DND-41 (cell line): ENCODE measurements at regions not wholly inside any gene's neighbourhood (a gene's known extent, or its start where the extent isn't known, plus 50 kb on each side); places are given as distances from the start of the nearest gene placed in this dataset.
"Not testable (repeated sequence)": the region's sequence is repeated elsewhere in the genome, so short reads cannot be mapped to it uniquely, and the experiment has no call there.

Experiments used
- ATAC-seq: fragments of 200-7000 bp; cut with Tn5 transposase; 3 replicates; pipeline ENCODE4 v1.9.1; 2021; ENCODE audit warnings: low read depth; ENCODE audit not compliant: insufficient read depth
- DNase-seq: peaks from one replicate; pipeline ENCODE4 v3.0.0-alpha.2; 2020
- H2AFZ ChIP-seq: 2 replicates; pipeline ENCODE4 v1.6.0; 2012; ENCODE audit warnings: low read depth, low read length
- H3K27ac ChIP-seq: 2 replicates; pipeline ENCODE4 v1.5.1; 2012; ENCODE audit warnings: low read length, inconsistent platforms
- H3K27me3 ChIP-seq: fragments of 200-600 bp; sonication (generic); 2 replicates; pipeline ENCODE4 v1.6.0; 2012; ENCODE audit warnings: low read length, mild to moderate bottlenecking, inconsistent platforms; ENCODE audit not compliant: insufficient read depth, poor library complexity
- H3K36me3 ChIP-seq: 2 replicates; pipeline ENCODE4 v1.5.1; 2012; ENCODE audit warnings: low read length, inconsistent platforms; ENCODE audit not compliant: insufficient read depth
- H3K4me1 ChIP-seq: 2 replicates; pipeline ENCODE4 v1.5.1; 2012; ENCODE audit warnings: mild to moderate bottlenecking, low read length; ENCODE audit not compliant: insufficient read depth
- H3K4me2 ChIP-seq: 2 replicates; pipeline ENCODE4 v1.6.0; 2012; ENCODE audit warnings: mild to moderate bottlenecking, moderate library complexity, low read length, inconsistent platforms; ENCODE audit not compliant: insufficient read depth
- H3K4me3 ChIP-seq, 2 experiments: fragments of 200-600 bp in 1 of 2; shearing (Covaris generic) in 1 of 2; 2 replicates each; pipeline ENCODE4 v1.5.1; 2012 to 2016; ENCODE audit warnings: inconsistent platforms in 2 of 2, low read length in 2 of 2, mild to moderate bottlenecking in 2 of 2, low read depth in 1 of 2, moderate library complexity in 1 of 2
- H3K79me2 ChIP-seq: 2 replicates; pipeline ENCODE4 v1.6.0; 2012; ENCODE audit warnings: low read length, inconsistent platforms; ENCODE audit not compliant: insufficient read depth
- H3K9ac ChIP-seq: 2 replicates; pipeline ENCODE4 v1.6.0; 2012; ENCODE audit warnings: low read depth, mild to moderate bottlenecking, inconsistent platforms, low read length, moderate library complexity
- H3K9me3 ChIP-seq: 2 replicates; pipeline ENCODE4 v1.5.1; 2012; ENCODE audit warnings: low read length, moderate library complexity, mild to moderate bottlenecking, inconsistent platforms; ENCODE audit not compliant: insufficient read depth, severe bottlenecking
- H4K20me1 ChIP-seq: 2 replicates; pipeline ENCODE4 v1.6.0; 2012; ENCODE audit warnings: low read length; ENCODE audit not compliant: insufficient read depth
- EZH2 ChIP-seq: IDR thresholded peaks from 3 replicates; pipeline ENCODE4 v1.6.1; 2012; ENCODE audit warnings: borderline replicate concordance, low read depth, mild to moderate bottlenecking, moderate library complexity, low read length, inconsistent platforms; ENCODE audit not compliant: severe bottlenecking
- TF ChIP-seq, protein P1 (sequence below): IDR thresholded peaks from 2 replicates; pipeline ENCODE4 v1.5.1; 2012; ENCODE audit warnings: borderline replicate concordance, low read length, moderate library complexity, mild to moderate bottlenecking; ENCODE audit not compliant: poor library complexity, severe bottlenecking; ENCODE audit errors: extremely low read depth

GRCh38 chr5:117539692-117540091 lies 965.1 kb upstream of the SEMA6A start:
- Histone ChIP-seq H3K27ac (no peak overlapping the region), H3K79me2 (no peaks in the 10 kb centered on the region), H3K36me3 (no peaks in the 10 kb centered on the region), H3K9ac (no peak overlapping the region), H3K27me3 (no peaks in the 10 kb centered on the region), H4K20me1 (no peaks in the 10 kb centered on the region), H2AFZ (no peak overlapping the region), H3K4me1 (no peaks in the 10 kb centered on the region), H3K4me2 (no peak overlapping the region), H3K4me3 (no peak overlapping the region), H3K9me3 (no peaks in the 10 kb centered on the region)
- ATAC-seq (no peak), DNase-seq (no peak)
- no peak for TF ChIP-seq EZH2
- TF ChIP-seq, protein P1, sequence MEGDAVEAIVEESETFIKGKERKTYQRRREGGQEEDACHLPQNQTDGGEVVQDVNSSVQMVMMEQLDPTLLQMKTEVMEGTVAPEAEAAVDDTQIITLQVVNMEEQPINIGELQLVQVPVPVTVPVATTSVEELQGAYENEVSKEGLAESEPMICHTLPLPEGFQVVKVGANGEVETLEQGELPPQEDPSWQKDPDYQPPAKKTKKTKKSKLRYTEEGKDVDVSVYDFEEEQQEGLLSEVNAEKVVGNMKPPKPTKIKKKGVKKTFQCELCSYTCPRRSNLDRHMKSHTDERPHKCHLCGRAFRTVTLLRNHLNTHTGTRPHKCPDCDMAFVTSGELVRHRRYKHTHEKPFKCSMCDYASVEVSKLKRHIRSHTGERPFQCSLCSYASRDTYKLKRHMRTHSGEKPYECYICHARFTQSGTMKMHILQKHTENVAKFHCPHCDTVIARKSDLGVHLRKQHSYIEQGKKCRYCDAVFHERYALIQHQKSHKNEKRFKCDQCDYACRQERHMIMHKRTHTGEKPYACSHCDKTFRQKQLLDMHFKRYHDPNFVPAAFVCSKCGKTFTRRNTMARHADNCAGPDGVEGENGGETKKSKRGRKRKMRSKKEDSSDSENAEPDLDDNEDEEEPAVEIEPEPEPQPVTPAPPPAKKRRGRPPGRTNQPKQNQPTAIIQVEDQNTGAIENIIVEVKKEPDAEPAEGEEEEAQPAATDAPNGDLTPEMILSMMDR = no peak

DNA sequence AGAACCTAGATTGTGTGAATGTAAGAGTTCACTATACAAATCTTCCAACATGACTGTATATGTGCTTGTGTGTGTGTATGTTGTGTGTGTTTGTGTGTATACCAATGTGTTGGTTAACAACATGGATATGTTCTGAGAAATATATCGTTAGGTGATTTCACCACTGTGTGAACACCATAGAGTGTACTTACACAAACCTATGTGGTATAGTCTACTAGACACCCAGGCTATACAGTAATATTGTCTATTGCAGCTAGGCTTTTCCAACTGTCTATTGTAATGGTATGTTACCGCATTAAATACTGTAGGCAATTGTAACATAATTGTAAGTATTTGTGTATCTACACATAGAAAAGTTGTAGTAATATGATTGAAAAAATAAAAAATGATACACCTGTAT lies 959.2 kb upstream of the SEMA6A start:
- H3K27me3 ChIP-seq = no peaks in the 10 kb centered on the region
- H3K4me3 ChIP-seq = no peak overlapping the region
- no peaks in the 10 kb centered on the region for H3K9me3 ChIP-seq
- H2AFZ ChIP-seq = no peak overlapping the region
- H4K20me1 ChIP-seq = no peaks in the 10 kb centered on the region
- no peak overlapping the region for H3K4me2 ChIP-seq
- no peaks in the 10 kb centered on the region for H3K79me2 ChIP-seq
- H3K27ac ChIP-seq = no peak overlapping the region
- TF ChIP-seq, protein P1 = no peak
- TF ChIP-seq EZH2 = no peak
- no peak overlapping the region for H3K9ac ChIP-seq
- ATAC-seq (no peak), DNase-seq (no peak)
- H3K36me3 ChIP-seq = no peaks in the 10 kb centered on the region
- no peaks in the 10 kb centered on the region for H3K4me1 ChIP-seq

DNA sequence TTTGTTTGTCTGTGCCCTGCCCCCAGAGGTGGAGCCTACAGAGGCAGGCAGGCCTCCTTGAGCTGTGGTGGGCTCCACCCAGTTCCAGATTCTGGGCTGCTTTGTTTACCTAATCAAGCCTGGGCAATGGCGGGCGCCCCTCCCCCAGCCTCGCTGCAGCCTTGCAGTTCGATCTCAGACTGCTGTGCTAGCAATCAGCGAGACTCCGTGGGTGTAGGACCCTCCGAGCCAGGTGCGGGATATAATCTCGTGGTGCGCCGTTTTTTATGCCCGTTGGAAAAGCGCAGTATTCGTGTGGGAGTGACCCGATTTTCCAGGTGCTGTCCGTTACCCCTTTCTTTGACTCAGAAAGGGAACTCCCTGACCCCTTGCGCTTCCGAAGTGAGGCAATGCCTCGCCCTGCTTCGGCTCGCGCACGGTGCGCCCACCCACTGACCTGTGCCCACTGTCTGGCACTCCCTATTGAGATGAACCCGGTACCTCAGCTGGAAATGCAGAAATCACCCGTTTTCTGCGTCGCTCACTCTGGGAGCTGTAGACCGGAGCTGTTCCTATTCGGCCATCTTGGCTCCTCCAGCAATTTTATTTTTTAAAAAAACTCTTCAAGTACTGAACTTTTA lies 958.5 kb upstream of the SEMA6A start:
- not testable (repeated sequence) for H3K9me3 ChIP-seq, H3K27me3 ChIP-seq, H4K20me1 ChIP-seq, ATAC-seq, H2AFZ ChIP-seq, H3K4me3 ChIP-seq, H3K4me1 ChIP-seq, H3K4me2 ChIP-seq, H3K9ac ChIP-seq, H3K79me2 ChIP-seq, DNase-seq, H3K36me3 ChIP-seq, H3K27ac ChIP-seq

- Histone ChIP-seq H3K36me3 (no peaks in the 10 kb centered on the region), H4K20me1 (no peaks in the 10 kb centered on the region), H3K27ac (no peak overlapping the region), H3K4me1 (no peaks in the 10 kb centered on the region), H3K9me3 (no peaks in the 10 kb centered on the region), H3K4me3 (no peak overlapping the region), H3K4me2 (no peak overlapping the region), H3K79me2 (no peaks in the 10 kb centered on the region), H3K27me3 (no peaks in the 10 kb centered on the region), H3K9ac (no peak overlapping the region), H2AFZ (no peak overlapping the region)
- no peak for ATAC-seq
- no peak for TF ChIP-seq EZH2
- TF ChIP-seq, protein P1 = no peak
- DNase-seq = no peak
Observed at GRCh38 chr5:117519957-117520500, 945.4 kb upstream of the SEMA6A start.
